NCI-H2107 treated with DMSO at 0.1 percent for 48 hours (cell line): ENCODE measurements at regions not wholly inside any gene's neighbourhood (a gene's known extent, or its start where the extent isn't known, plus 50 kb on each side); places are given as distances from the start of the nearest gene placed in this dataset.

Source experiments
- DNase-seq: peaks from one replicate; lab custom pipeline; 2025; ENCODE audit not compliant: unreplicated experiment; lab: John Stamatoyannopoulos, UW

DNA sequence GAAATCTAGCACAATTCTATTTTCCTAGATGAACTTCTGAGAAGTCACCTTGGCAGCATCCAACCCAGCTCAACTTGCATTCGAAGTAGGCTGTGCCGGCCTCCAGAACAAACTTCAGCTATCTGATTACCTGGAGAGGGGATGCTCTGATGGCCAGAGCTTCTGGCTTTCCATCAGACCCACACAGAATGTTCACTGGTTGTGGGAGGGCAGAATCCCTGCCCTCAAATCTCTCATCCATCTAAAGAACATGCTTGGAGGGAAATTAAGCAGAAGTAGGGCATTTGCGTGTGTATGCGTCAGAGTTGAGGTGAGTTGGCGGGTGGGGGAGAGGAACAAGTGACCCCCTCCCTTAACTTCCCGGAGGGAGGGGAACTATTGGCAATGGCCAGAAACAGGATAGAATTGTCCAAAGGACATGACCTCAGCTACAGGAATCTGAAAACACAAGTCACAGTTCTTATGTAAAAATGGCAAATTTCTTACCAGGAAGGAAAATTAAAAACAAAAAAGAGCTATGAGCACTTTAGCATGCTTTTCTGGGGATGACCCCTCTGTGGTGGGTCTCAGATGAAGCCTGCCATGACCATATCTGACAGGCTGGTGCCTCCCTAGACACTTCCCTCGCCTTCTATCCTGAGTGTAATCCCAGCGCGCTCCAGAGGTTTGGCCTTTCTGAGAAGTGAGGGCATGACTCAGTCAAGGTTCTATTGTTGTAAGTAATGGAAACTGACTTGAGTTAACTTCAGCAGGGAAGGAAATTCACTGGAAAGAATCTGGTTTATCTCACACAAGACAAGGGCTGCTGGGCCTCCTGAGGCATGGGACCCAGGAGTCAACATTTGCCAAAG lies 278.8 kb downstream of the RPS24 start:
- DNase-seq = no peak

GRCh38 chr10:78313048-78313381 lies 279.4 kb downstream of the RPS24 start:
- no peak for DNase-seq

DNA sequence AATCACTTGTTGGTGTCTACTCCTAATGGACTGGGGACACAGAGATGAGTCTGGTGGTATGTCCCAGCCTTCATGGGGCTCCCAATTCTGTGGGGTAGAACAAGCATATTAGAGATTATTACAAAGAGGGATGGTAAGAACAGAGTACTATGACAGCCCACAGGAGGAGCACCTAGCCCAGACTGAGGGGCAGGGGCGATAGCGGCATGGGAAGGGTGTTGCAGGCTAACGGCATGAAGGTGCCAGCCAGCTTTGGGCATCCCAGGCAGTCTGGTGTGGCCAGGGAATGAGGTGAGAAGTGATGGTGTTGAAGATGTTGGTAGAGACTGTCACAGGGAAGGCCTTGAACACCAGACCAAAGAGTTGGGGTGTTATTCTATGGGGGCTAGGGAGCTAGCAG lies 280.0 kb downstream of the RPS24 start:
- DNase-seq = no peak

- no peak for DNase-seq
Observed at GRCh38 chr10:78314651-78315050, 281.0 kb downstream of the RPS24 start.

DNA sequence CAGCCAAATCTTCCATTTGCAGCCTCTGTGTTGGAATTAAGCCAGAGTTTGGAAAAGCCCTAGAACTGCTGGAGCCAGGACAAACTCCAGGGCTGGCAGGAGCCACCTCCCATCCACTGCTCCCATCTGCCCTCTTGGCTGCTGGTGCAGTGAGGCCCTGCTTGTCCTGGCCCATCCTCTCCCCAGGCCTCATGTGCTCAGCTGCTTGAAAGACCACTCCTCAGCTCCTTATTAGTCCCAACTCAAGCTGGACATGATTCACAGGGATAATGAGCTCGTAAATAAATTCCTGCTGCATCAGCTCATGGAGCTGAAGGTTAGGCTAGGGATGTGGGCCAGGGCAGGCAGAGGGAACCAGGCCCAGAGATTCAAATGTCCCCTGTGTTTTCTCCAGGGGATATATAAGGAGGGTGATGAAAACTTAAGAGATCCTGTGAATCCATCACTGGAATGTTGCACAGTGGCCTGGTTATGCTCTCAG lies 282.8 kb downstream of the RPS24 start:
- DNase-seq = no peak

GRCh38 chr10:78318305-78318704 lies 284.6 kb downstream of the RPS24 start:
- DNase-seq = no peak

DNA sequence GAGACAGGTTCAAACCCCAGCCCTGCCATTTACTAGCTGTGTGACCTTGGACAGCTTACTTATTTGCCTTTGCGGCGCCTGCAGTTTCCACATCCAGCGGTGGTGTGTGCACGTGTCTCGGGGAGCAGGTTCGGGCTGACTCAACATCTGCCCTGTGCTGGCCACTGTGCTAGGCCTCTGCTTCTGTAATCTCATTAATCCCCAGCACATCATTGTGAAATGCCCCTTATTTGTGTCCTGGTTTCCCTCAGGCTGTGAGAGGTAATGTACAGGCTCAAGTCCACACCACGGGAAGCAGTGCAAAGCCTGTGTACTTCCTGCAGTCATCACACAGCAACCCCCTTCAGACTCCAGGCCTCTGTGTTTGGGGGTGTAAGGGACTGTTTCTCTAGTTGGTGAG lies 285.7 kb downstream of the RPS24 start:
- no peak for DNase-seq

- no peak for DNase-seq
Observed at GRCh38 chr10:78319841-78320240, 286.2 kb downstream of the RPS24 start.

GRCh38 chr10:78320506-78320905 lies 286.8 kb downstream of the RPS24 start:
- no peak for DNase-seq

DNA sequence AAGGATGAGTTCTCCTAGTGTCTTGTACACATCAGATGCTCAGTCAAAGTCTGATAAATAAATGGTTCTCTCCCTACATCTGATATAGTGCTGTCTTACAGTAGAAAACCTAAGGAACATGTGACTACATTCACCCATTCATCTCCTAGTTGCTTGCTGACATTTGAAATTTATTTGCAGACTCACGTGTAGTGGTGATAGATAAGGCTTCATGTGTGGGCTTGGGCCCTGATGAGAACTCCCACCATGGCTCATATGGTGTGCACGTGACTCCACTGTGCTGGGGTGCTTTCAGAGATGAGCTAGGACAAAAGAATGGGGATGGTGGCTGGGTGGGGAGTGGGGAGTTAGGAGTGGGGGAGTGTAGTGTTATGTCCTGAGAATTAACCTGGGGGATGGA lies 287.3 kb downstream of the RPS24 start:
- DNase-seq = no peak

- DNase-seq = no peak
Observed at GRCh38 chr10:78321500-78321899, 287.8 kb downstream of the RPS24 start.

- DNase-seq = no peak
Observed at GRCh38 chr10:78326372-78326771, 292.7 kb downstream of the RPS24 start.

DNA sequence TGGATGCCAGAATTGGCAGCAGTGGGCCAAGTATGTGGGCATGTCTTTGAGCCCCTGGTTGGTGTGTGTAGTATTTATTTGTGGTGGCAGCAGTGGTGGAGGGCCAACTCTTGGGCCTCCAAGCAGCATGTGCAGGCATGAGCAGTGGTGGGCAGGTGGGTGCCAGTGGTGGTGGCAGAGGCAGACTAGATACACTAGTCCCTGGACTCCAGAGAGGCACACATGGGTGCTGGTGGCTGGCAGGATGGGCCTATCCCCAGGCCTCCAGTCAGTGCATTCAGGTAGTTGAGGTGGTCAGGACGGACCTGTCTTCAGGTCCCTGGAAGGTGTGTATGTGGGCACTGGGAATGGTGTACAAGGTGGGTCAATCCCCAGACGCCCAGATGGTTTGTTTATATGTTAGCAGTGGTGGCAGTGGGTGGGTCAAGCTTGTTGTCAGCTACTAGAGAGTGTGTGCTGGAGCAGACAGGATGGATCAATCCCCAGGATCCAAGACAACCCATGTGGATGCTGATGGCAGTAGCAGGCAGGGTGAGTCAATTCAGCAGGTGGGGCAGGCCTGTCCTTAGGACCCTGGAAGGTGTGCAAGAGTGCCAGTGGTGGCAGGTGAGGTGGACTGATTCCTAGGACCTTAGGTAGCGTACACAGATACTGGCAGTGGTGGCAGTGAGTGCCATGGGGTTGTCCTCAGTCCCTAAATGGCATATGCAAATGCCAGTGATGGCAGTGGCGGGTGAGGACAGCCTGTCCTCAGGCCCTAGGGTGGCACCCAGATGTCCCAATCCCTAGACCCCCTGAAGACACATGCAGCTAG lies 294.3 kb downstream of the RPS24 start:
- no peak for DNase-seq

- no peak for DNase-seq
Observed at GRCh38 chr10:78328592-78329404, 295.1 kb downstream of the RPS24 start.

DNA sequence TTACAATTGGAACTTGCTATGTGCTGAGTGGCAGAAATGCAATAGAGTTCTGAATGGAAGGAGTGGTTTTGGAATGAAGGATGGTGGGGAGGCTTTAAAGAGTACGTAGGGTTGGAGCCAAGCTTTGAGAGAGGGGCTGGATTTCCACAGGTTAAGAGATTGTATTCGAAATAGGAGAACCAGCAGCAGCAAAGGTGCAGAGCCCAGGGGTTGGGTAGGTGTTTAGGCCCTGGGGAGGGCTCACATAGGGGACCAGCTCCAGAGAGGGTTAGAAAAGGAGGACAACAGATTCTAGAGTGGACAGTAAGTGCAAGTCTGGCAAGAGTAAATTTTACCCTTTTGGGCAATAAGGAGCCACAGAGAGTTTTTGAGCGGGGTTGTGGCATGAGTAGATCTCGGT lies 297.2 kb downstream of the RPS24 start:
- no peak for DNase-seq

GRCh38 chr10:78331391-78331922 lies 297.8 kb downstream of the RPS24 start:
- no peak for DNase-seq

DNA sequence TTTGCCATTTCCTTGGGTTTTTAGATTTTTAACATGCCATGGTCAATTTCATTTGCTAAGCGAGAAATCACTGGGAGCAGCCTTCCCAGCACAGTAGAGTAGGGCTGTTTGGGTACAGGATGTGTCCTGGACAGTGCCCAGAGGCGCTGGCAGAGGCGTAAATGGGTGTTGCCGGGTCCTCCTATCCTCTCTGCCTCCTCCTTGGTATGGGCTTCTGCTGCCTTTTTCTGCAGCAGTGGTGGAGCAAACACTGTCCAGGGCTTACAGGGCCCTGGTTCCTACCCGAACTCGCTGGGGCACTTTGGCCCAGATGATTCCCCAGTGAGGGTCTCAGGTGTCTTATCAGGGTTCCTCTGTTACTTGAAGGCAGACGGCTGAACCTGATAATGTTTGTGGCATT lies 298.3 kb downstream of the RPS24 start:
- no peak for DNase-seq

- no peak for DNase-seq
Observed at GRCh38 chr10:78332657-78333056, 299.0 kb downstream of the RPS24 start.

GRCh38 chr10:78333362-78334143 lies 299.9 kb downstream of the RPS24 start:
- DNase-seq = no peak

DNA sequence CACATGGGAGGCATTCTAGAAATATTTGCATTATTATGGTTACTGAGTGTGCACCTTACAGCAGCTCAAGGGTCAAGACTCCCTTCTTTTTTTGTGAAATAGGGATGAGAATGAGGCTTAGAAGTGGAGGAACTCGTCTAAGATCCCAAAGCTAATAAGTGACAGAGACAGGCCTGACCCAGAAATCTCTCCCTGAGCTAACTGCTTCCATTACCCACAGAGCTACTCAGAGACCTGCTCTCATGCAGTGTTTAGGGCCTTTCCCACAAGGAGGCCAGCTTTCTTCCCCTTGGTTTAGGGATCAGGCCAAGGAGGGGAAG lies 301.7 kb downstream of the RPS24 start:
- no peak for DNase-seq
